GM19467 (cell line): ENCODE measurements at regions not wholly inside any gene's neighbourhood (a gene's known extent, or its start where the extent isn't known, plus 50 kb on each side); places are given as distances from the start of the nearest gene placed in this dataset.
"Not testable (repeated sequence)": the region's sequence is repeated elsewhere in the genome, so short reads cannot be mapped to it uniquely, and the experiment has no call there.

Source experiments
- ATAC-seq: cut with Tn5 transposase; IDR thresholded peaks from one replicate; pipeline ENCODE4 v1.9.1; 2021; ENCODE audit warnings: mild to moderate bottlenecking, moderate library complexity; ENCODE audit not compliant: unreplicated experiment

DNA sequence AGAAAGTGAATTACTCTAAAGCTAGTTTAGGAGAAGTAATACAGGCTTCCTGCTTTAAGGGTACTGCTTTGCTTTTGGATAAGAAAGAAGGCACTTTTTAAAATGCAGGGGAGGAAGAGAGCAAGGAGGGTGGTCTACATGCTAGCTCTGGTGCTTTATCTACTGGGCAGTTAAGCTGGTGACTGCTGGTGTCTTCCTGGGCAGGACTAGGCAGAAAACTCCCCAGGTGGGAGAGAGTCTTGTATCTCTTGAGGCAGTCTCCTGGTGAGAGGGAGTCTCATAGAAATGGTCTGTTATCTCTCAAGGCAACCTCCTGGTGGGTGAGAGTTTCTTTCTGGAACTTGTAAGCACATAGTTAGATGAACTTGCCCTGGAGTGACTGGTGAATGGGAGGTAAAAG is 953.9 kb upstream of the GOT2 start:
- ATAC-seq, result no peak

DNA sequence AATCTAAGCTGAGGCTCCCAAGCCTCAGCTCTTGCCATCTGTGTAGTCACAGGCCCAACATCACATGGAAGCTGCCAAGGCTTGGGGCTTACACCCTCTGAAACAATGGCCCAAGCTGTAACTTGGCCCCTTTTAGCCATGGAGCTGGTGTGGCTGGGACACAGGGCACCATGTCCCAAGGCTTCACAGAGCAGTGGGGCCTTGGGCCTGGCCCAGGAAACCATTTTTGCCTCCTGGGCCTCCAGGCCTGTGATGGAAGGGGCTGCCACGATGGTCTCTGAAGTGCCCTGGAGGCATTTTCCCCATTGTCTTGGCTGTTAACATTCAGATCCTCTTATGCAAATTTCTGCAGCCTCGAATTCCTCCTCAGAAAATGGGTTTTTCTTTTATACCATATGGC is 952.3 kb upstream of the GOT2 start:
- ATAC-seq, result no peak

- no peak for ATAC-seq
These were observed 950.8 kb upstream of the GOT2 start for GRCh38 chr16:59684911-59685310.

- no peak for ATAC-seq
These were observed 949.6 kb upstream of the GOT2 start for GRCh38 chr16:59683709-59684108.

- no peak for ATAC-seq
These were observed 931.6 kb upstream of the GOT2 start for GRCh38 chr16:59665618-59666220.

- ATAC-seq, result no peak
These were observed 924.5 kb upstream of the GOT2 start for GRCh38 chr16:59658572-59658971.

DNA sequence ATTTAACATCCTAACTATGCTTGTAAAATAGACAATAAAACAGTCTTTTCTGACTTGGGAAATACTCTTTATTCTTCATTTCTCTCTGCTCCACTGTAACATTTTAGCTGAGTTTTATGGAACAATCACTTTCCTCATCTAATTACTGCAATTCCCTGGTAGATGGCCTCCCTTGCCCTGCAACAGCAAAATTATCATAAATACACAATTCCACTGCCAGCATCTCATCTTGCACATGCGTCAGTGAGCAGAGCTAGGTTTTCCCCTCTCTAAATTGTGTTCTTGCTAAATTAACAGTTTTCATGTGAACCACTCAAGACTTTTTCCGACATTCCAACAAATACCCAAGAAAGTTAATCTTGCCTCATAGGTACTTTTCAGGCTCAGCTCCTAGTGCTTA is 920.9 kb upstream of the GOT2 start:
- no peak for ATAC-seq

- ATAC-seq, result no peak
These were observed 920.3 kb upstream of the GOT2 start for GRCh38 chr16:59654455-59654854.

DNA sequence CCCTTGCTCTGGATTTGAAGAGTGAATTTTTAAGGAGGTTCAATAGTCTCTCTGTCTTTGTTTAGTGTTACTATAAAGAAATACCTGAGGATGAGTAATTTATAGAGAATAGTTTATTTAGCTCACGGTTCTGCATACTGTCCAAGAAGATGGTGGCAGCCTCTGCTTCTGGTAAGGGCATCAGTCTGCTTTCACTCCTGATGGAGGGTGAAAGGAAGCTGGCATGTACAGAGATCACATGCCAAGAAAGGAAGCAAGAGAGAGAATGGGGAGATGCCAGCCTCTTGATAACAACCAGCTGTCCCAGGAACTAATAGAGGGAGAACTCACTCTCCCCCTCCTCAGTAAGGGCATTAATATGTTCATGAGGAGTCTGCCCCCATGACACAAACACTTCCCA is 917.5 kb upstream of the GOT2 start:
- ATAC-seq, result no peak

- ATAC-seq, result no peak
These were observed 911.1 kb upstream of the GOT2 start for GRCh38 chr16:59645194-59645593.

GRCh38 chr16:59635674-59636073 is 901.6 kb upstream of the GOT2 start:
- no peak for ATAC-seq

DNA sequence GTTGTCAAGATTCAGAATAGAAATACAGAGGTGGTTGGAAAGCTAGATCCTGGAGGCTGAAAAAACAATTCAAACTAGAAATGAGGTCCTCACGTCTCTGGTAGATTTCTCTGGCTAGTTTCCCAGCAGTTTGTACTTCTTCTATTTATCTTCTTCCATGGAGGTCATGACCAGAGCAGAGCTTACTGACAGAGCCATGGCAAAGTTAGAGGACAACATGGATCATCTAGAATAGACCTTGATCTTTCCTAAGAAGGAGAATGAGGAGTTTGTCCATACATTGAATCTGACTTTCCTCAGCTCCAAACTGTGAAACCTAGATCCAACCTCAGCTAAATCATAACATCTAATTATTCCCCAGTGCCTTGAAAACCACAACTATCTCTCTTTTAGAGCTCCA is 900.8 kb upstream of the GOT2 start:
- no peak for ATAC-seq

GRCh38 chr16:59634004-59634579 is 900.0 kb upstream of the GOT2 start:
- no peak for ATAC-seq

- no peak for ATAC-seq
These were observed 898.2 kb upstream of the GOT2 start for GRCh38 chr16:59632276-59632855.

DNA sequence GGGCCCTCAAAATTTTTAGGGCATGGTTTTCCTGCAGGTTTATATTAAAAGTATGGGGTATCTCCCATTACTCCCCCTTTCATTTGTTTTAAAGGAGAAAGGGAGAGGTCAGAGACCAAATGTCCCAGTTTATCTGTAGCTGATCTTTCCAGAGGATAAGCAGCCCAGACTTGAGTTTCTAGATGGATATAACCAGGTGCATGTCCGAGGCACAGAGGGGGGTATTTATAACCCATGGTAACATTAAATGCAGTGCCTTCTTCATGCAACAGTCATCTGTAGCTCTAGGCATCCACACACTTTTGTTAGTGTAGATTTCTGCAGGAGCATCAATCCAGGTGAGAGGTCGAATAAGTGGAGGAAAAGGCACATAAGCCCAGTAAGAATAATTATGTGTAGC is 890.3 kb upstream of the GOT2 start:
- not testable (repeated sequence) for ATAC-seq

DNA sequence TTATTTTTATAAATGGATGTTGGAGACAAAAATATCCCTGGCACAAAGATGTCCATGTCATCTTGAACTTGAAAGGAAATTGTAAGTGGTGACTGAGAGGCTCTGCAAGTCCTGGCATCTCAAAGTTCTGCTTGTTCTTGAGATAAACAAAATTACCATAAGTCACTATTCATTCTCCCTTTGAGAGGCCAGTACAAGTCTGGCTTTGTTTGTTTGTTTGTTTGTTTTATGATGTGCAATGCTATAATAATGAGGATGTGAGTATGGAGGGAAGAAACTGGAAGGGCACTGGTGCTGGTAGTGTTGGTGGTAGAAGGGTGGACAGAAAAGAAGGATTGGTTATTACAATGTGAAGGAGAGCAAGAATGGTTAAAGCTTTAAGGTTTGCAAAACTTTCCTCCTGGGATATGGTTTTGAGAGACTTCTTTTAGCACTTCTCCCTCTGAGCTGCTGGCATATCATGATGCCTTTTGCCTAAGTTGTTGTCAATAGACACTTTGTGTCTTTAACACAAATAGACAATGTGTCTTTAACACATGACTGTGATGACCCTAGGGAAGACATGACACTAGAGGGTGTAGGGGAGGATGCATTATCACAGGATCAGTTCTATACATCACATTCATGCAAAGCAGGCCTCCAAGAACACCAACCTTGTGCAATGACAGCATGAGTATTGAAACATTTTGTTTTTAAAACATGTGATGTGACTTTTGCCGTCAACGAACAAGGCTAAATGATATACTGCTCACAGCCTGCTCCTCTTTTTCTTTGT is 880.5 kb upstream of the GOT2 start:
- no peak for ATAC-seq

GRCh38 chr16:59612910-59613620 is 878.9 kb upstream of the GOT2 start:
- ATAC-seq, result not testable (repeated sequence)

- ATAC-seq, result no peak
These were observed 878.0 kb upstream of the GOT2 start for GRCh38 chr16:59612094-59612493.

DNA sequence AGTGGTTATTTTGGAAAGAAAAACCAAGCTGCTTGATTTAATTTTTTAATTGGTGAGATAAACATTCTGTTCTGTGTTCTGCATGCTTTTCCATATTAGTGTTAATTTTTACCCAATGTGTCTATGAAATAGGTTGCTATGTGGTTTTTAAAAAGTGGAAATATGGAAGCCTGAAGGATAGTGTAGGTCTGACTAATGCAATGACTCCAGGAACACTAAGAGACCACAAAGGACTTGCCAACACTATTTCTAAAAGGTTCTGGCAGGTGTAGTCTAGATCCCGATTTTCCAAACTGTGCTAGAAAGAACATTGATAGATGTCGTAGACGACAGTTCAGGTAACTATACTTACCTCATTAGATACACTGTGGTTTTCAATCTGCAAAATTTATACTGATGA is 877.4 kb upstream of the GOT2 start:
- no peak for ATAC-seq

GRCh38 chr16:59605706-59606105 is 871.6 kb upstream of the GOT2 start:
- no peak for ATAC-seq

- ATAC-seq, result no peak
These were observed 870.2 kb upstream of the GOT2 start for GRCh38 chr16:59604354-59604753.
